CD4-positive, alpha-beta T cell treated with Interferon alpha-2 for 1 hour (primary cell): ENCODE measurements at regions not wholly inside any gene's neighbourhood (a gene's known extent, or its start where the extent isn't known, plus 50 kb on each side); places are given as distances from the start of the nearest gene placed in this dataset.
"Not testable (repeated sequence)": the region's sequence is repeated elsewhere in the genome, so short reads cannot be mapped to it uniquely, and the experiment has no call there.

Experiments used
- DNase-seq, 2 donors: peaks; one replicate each; pipeline ENCODE4 v3.0.0-alpha.2; 2020 to 2022

GRCh38 chr4:141464366-141464765 is 172.0 kb upstream of the IL15 start:
- DNase-seq: no peak

DNA sequence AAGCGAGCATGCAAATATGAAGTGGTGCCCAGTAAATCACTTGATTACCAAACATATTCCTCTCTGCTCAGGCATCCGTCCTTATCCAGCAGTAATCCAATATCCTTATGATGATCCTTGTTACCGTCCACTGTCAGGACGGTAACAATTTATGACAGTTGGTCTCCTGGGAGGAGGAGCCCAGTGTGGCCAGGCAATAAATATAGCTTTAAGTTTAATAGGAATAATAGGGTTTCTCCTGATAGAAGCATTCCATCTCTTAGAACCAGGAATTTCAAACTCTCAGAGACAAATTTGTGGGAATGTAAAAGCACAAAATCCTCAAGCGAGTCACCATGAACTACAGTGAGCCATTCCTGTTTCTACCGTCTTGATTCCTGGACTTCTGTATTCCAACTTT is 171.2 kb upstream of the IL15 start:
- DNase-seq: no peak

GRCh38 chr4:141467225-141467624 is 169.2 kb upstream of the IL15 start:
- DNase-seq: no peak

DNA sequence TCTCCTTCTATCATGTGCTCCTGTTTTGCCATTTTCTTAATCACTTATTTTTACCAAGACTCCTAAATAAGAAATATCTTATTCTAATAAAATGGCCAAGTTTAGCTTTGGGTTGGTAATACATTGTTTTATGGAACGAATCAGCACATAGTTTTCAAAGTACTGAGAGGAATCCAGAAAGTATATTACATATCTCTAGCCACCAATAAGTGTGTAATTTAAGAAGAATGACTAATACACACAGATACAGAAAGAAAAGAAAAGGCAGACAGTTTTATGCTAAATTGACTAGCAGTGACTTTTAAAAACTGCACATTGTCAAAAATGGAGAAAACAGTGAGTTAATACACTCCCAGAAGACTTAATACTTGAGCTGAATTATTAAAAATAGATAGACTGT is 167.0 kb upstream of the IL15 start:
- DNase-seq: no peak

DNA sequence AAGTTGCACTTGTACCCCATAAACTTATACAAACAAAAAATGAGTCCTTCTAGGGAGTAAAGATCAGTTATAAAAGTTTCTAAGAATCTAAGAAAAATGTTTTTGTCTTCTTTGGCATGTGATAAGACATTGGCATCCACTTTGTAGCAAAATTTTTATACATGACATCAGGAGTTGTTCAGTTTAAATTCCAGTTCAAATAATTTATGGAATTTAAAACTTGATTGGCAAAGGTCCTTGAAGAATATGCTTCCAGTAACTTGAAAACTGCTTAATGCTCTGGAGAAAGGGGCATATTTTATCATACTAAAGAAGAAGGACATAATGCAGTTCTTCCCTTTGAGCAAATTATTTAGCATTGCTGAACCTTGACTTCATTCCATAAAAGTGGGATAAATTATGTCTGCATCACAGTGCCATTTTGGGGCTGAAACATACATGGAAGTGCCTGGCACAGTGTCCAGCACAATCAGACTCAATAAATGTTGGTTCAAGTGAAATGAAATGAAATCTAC is 163.3 kb upstream of the IL15 start:
- no peak for DNase-seq

DNA sequence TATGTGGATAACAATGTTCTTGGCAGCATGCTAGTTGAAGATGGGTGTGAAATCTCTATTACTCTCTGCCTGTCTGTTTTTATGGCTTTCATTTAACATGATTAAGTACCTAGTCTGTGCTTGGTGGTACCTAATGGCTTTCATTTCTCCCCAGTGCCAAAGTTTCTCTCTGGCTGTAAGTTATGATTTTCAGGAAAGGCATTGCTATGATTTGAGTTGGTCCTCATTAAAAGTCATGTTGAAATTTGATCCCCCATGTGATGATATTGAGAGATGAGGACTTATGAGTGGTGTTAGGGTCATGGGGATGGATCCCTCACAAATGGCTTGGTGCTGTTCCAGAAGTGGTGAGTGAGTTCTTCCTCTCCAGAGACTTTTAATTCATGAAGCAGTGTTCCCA is 162.4 kb upstream of the IL15 start:
- no peak for DNase-seq

DNA sequence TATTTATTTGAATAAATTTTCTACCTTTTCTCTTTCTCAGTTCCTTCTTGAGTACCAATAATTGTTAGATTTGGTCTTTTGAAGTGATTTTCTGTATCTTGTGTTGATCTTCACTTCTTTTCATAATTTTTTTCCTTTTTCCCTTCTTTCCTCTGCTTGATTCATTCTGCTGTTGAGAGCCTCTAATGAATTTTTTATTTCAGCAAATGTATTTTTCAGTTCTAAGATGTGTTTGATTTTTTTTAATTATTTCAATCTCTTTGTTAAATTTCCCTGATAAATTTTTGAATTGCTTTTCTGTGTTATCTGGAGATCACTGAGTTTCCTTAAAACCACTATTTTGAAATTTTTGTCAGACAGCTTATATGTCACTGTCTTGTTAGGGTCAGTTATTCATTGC is 155.4 kb upstream of the IL15 start:
- no peak for DNase-seq

DNA sequence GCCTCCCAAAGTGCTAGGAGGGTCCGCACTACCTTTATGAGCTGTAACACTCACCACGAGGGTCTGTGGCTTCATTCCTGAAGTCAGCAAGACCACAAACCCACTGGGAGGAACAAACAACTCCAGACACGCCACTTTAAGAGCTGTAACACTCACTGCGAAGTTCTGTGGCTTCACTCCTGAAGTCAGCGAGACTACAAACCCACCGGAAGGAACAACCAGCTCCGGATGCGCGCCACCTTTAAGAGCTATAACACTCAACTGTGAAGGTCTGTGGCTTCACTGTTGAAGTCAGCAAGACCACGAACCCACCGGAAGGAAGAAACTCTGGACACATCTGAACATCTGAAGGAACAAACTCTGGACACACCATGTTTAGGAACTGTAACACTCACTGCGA is 152.1 kb upstream of the IL15 start:
- DNase-seq: not testable (repeated sequence)

GRCh38 chr4:141486375-141486997 is 149.9 kb upstream of the IL15 start:
- DNase-seq: no peak

GRCh38 chr4:141497627-141498026 is 138.8 kb upstream of the IL15 start:
- no peak for DNase-seq

GRCh38 chr4:141499261-141499853 is 137.0 kb upstream of the IL15 start:
- DNase-seq: no peak

- DNase-seq: no peak
Measured at GRCh38 chr4:141501395-141501794, 135.0 kb upstream of the IL15 start.

DNA sequence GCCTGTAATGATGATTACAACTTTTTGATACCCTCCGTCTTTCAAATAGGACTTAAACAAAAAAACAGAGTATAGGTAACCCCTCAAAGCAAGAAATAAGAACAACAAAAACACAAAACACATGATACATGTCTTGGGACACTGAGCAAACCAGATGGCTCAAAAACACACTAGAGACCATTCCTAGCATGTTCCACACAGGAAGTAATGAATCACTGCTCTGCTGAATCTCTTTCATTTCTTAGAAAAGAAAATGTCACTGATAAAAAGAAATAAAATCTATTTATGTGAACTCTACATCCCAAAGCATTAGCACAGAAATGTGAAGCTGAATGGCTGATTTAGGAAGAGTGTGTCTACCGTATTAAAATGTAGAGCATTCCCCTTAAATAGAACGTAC is 134.5 kb upstream of the IL15 start:
- no peak for DNase-seq

DNA sequence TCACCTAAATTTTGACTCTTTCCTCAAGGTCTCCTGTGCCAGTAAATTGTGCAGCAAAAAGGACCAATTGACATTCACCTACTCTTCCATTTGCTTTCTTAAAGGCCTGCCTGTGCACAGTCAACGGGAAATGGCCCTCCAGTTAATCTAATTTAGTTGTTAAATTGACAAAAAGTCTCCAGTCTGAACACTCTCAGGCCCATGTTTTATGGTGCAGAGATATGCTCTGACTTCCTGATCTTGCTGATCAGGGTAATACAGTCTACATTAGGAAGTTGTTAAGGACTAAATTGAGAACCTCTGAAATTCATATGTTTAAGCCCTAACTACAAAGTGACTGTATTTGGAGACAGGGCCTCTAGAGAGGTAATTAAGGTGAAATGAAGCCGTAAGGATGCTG is 133.6 kb upstream of the IL15 start:
- DNase-seq: no peak

- DNase-seq: no peak
Measured at GRCh38 chr4:141503260-141503659, 133.1 kb upstream of the IL15 start.

DNA sequence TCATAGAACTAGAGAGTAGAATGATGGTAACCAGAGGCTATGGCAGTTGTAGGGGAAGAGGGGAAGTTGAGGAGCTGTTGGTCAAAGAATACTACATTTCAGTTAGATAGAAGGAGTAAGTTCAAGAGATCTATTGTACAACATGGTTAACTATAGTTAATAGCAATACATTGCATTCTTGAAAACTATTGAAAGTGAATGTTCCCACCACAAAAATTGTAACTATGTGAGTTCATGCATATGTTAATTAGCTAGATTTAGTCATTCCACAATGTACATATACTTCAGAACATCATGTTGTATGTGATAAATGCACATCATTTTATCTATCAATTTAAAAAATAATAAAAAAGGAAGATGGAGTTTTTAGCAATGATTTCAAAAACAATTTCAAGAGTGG is 125.3 kb upstream of the IL15 start:
- no peak for DNase-seq

DNA sequence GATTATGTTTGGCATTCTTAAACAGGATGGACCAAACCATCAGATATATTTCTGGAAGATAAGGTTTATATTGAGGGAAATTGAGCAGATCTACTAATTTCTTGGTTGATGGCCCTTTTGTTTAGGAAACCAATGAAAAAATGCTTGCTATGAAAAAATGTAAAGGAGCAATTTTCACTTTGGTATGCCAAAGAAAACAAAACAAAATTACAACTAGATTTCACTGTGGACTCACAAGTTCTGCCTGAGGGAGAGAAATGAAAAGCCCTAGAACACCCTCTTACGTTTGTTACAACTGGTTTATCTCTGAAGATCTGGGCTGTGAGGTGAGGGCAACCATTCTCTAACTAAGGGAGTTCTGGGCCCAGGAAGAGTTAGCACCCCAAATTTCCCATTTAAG is 122.5 kb upstream of the IL15 start:
- DNase-seq: no peak

GRCh38 chr4:141518222-141518621 is 118.2 kb upstream of the IL15 start:
- DNase-seq: no peak

GRCh38 chr4:141524116-141524515 is 112.3 kb upstream of the IL15 start:
- no peak for DNase-seq

GRCh38 chr4:141524841-141525240 is 111.5 kb upstream of the IL15 start:
- DNase-seq: no peak

DNA sequence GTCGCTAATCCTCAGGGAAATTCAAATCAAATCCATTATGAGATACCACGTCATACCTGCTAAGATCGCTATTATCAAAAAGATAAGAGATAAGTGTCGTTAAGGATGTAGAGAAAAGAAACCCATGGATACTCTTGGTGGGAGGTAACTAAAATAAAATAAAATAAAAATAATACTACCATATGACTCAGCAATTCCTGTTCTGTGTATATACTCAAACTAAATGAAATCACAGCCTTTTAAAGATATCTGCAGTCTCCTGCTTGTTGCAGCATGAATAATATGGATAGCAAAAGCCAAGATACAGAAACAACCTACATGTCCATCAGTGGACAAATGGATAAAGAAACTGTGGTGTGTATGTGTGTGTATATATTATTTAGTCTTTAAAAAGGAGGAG is 105.8 kb upstream of the IL15 start:
- no peak for DNase-seq

DNA sequence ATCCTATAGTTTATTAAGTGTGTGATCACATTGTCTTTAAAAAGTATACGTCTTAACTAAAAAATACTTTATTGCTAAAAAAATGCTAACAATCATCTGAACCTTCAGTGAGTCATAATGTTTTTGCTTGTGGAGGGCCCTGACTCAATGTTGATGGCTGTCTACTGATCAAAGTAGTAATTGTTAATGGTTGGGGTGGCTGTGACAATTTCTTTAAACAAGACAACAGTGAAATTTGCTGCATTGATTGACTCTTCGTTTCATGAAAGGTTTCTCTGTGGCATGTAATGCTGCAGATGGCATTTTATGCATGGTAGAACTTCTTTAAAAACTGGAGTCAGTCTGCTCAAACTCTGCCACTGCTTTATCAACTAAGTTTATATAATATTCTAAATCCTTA is 101.4 kb upstream of the IL15 start:
- no peak for DNase-seq

- no peak for DNase-seq
Measured at GRCh38 chr4:141538001-141538400, 98.4 kb upstream of the IL15 start.

DNA sequence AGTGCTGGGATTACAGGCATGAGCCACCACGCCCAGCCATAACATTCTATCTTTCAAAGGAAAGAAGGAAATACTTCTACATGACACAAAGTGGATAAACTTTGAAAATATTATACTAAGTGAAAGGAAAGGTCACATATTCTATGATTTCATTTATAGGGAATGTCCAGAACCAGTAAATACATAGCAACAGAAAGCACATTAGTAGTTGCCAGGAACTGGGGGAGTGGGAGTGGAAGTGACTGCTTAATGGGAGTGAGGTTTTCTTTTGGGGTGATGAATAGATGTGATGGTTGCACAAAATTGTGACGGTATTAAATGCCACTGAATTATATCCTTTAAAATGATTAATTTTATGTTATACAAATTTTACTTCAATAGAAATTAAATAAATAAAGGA is 95.7 kb upstream of the IL15 start:
- DNase-seq: no peak

GRCh38 chr4:141541851-141542250 is 94.5 kb upstream of the IL15 start:
- no peak for DNase-seq
